PC-3 (cell line): ENCODE measurements at regions not wholly inside any gene's neighbourhood (a gene's known extent, or its start where the extent isn't known, plus 50 kb on each side); places are given as distances from the start of the nearest gene placed in this dataset.

Experiments
- ATAC-seq: fragments of 200-7000 bp; cut with Tn5 transposase; 2 replicates; pipeline ENCODE4 v1.9.1; 2020; ENCODE audit warnings: mild to moderate bottlenecking, moderate library complexity
- BruUV-seq: library from RNA; stranded (reverse); fragments of 400-500 nt; replicated peaks from 2 replicates; lab custom pipeline; 2021; lab: Mats Ljungman, UMichigan
- CTCF ChIA-PET: fragments of 300-600 bp; sonication (Branson Sonifier 250); formaldehyde crosslinking; loops from one replicate; lab custom pipeline; 2022; ENCODE audit warnings: antibody characterized with exemption; lab: Charles Lee
- POLR2A ChIA-PET: fragments of 300-600 bp; sonication (Branson Sonifier 250); formaldehyde crosslinking; loops from one replicate; lab custom pipeline; 2022; ENCODE audit warnings: antibody characterized with exemption; ENCODE audit not compliant: unreplicated experiment; lab: Charles Lee
- DNase-seq: peaks from one replicate; pipeline ENCODE4 v3.0.0-alpha.2; 2015
- H2AFZ ChIP-seq: fragments of 300-600 bp; sonication (generic); 2 replicates; pipeline ENCODE4 v1.6.0; 2016; ENCODE audit warnings: antibody characterized with exemption, low read length
- H3F3A ChIP-seq: fragments of 300-600 bp; sonication (generic); one replicate; pipeline ENCODE4 v1.6.0; 2017; ENCODE audit warnings: antibody characterized with exemption, low read length, control low read depth, mild to moderate bottlenecking; ENCODE audit not compliant: unreplicated experiment
- H3K27ac ChIP-seq: fragments of 300-600 bp; sonication (generic); 2 replicates; pipeline ENCODE4 v1.5.1; 2016; ENCODE audit warnings: mild to moderate bottlenecking, low read length
- H3K27me3 ChIP-seq: fragments of 300-600 bp; sonication (generic); 2 replicates; pipeline ENCODE4 v1.6.1; 2016; ENCODE audit warnings: low read length, mixed read lengths
- H3K36me3 ChIP-seq: fragments of 300-600 bp; sonication (generic); 2 replicates; pipeline ENCODE4 v1.6.1; 2016; ENCODE audit warnings: low read depth, mixed run types, low read length, mixed read lengths
- H3K4me1 ChIP-seq: fragments of 300-600 bp; sonication (generic); 2 replicates; pipeline ENCODE4 v1.5.1; 2016; ENCODE audit warnings: low read length; ENCODE audit not compliant: insufficient read depth
- H3K4me2 ChIP-seq: fragments of 300-600 bp; sonication (generic); 2 replicates; pipeline ENCODE4 v1.6.0; 2016; ENCODE audit warnings: low read length
- H3K4me3 ChIP-seq: fragments of 300-600 bp; sonication (generic); 2 replicates; pipeline ENCODE4 v1.5.1; 2016; ENCODE audit warnings: mild to moderate bottlenecking, low read length, mixed read lengths
- H3K79me2 ChIP-seq: fragments of 300-600 bp; sonication (generic); 2 replicates; pipeline ENCODE4 v1.6.1; 2017; ENCODE audit warnings: low read length, mixed read lengths
- H3K9ac ChIP-seq: fragments of 300-600 bp; sonication (generic); 2 replicates; pipeline ENCODE4 v1.6.0; 2016; ENCODE audit warnings: mild to moderate bottlenecking, low read length
- H3K9me2 ChIP-seq: fragments of 300-600 bp; sonication (generic); replicated peaks from 2 replicates; pipeline ENCODE4 v1.6.1; 2016; ENCODE audit warnings: mixed run types, low read length, mixed read lengths
- H3K9me3 ChIP-seq: fragments of 300-600 bp; sonication (generic); 2 replicates; pipeline ENCODE4 v1.6.1; 2016; ENCODE audit warnings: low read length, mixed read lengths
- H4K20me1 ChIP-seq: fragments of 300-600 bp; sonication (generic); 2 replicates; pipeline ENCODE4 v1.6.1; 2016; ENCODE audit warnings: low read length, mixed read lengths
- CTCF ChIP-seq: fragments of 300-600 bp; sonication (generic); conservative IDR thresholded peaks from 2 replicates; pipeline ENCODE4 v1.5.1; 2017; ENCODE audit warnings: antibody characterized with exemption, low read depth, mild to moderate bottlenecking, low read length
- EZH2 ChIP-seq: fragments of 300-600 bp; sonication (generic); IDR thresholded peaks from one replicate; pipeline ENCODE4 v1.6.1; 2017; ENCODE audit warnings: antibody characterized with exemption, mild to moderate bottlenecking, low read length; ENCODE audit not compliant: unreplicated experiment
- EZH2phosphoT487 ChIP-seq: fragments of 300-600 bp; sonication (generic); IDR thresholded peaks from 2 replicates; pipeline ENCODE4 v1.6.1; 2018; ENCODE audit warnings: mild to moderate bottlenecking, antibody characterized with exemption, low read length, borderline replicate concordance
- intact Hi-C: fragments of 100-400 bp; cut with micrococcal nuclease; formaldehyde crosslinking; loops from 2 replicates; pipeline ENCODE4 v1.9.0; 2023

GRCh38 chr18:29925566-29925965 is 1117.0 kb downstream of the DSC3 start:
- H3K4me2 ChIP-seq, result no peak overlapping the region
- intact Hi-C loops, result no loop called here
- H3K9ac ChIP-seq, result no peak overlapping the region
- DNase-seq (no peak), ATAC-seq (no peak)
- no peaks in the 10 kb centered on the region for H3K4me1 ChIP-seq
- no peak overlapping the region for H2AFZ ChIP-seq
- H4K20me1 ChIP-seq, result no peaks in the 10 kb centered on the region
- no peaks in the 10 kb centered on the region for H3K9me3 ChIP-seq
- no peaks in the 10 kb centered on the region for H3F3A ChIP-seq
- TF ChIP-seq EZH2phosphoT487 (no peak), EZH2 (no peak), CTCF (no peak)
- H3K36me3 ChIP-seq, result no peaks in the 10 kb centered on the region
- no TSS peak for BruUV-seq
- POLR2A ChIA-PET, result no interaction called here
- H3K27me3 ChIP-seq, result no peaks in the 10 kb centered on the region
- H3K79me2 ChIP-seq, result no peaks in the 10 kb centered on the region
- no peak overlapping the region for H3K4me3 ChIP-seq
- no peak overlapping the region for H3K27ac ChIP-seq
- CTCF ChIA-PET, result no interaction called here
- no peaks in the 10 kb centered on the region for H3K9me2 ChIP-seq

GRCh38 chr18:29912351-29912750 is 1130.2 kb downstream of the DSC3 start:
- H3K4me1 ChIP-seq, result no peaks in the 10 kb centered on the region
- H3K27ac ChIP-seq, result no peak overlapping the region
- H2AFZ ChIP-seq, result no peak overlapping the region
- no peaks in the 10 kb centered on the region for H3K36me3 ChIP-seq
- intact Hi-C loops, result no loop called here
- no peaks in the 10 kb centered on the region for H3K9me2 ChIP-seq
- no peak for DNase-seq
- ChIA-PET POLR2A (no interaction called here), CTCF (no interaction called here)
- H3K27me3 ChIP-seq, result no peaks in the 10 kb centered on the region
- BruUV-seq, result no TSS peak
- H3K9me3 ChIP-seq, result no peaks in the 10 kb centered on the region
- TF ChIP-seq EZH2 (no peak), EZH2phosphoT487 (no peak), CTCF (no peak)
- H4K20me1 ChIP-seq, result no peaks in the 10 kb centered on the region
- H3K4me2 ChIP-seq, result no peak overlapping the region
- no peak for ATAC-seq
- H3K79me2 ChIP-seq, result no peaks in the 10 kb centered on the region
- no peak overlapping the region for H3K4me3 ChIP-seq
- H3F3A ChIP-seq, result no peaks in the 10 kb centered on the region
- no peak overlapping the region for H3K9ac ChIP-seq

GRCh38 chr18:29892960-29893558 is 1149.5 kb downstream of the DSC3 start:
- Histone ChIP-seq H3K9ac (no peak overlapping the region), H3K9me2 (no peaks in the 10 kb centered on the region), H3F3A (no peaks in the 10 kb centered on the region), H3K36me3 (no peaks in the 10 kb centered on the region), H3K79me2 (no peaks in the 10 kb centered on the region), H3K4me3 (no peak overlapping the region), H3K4me2 (no peak overlapping the region), H3K27me3 (no peaks in the 10 kb centered on the region), H3K27ac (no peak overlapping the region), H4K20me1 (no peaks in the 10 kb centered on the region), H3K9me3 (no peaks in the 10 kb centered on the region), H2AFZ (no peak overlapping the region), H3K4me1 (no peaks in the 10 kb centered on the region)
- ChIA-PET POLR2A (no interaction called here), CTCF (no interaction called here)
- ATAC-seq (no peak), DNase-seq (peak; percentile 48)
- intact Hi-C loops, result loop anchor here (5.0 kb wide), 1 partner anchor 389 kb away; no protein-coding TSS in a partner anchor
- no peak for TF ChIP-seq EZH2
- peak; percentile 79 for TF ChIP-seq CTCF
- BruUV-seq, result no TSS peak
